HG03571 (cell line): ENCODE measurements at regions not wholly inside any gene's neighbourhood (a gene's known extent, or its start where the extent isn't known, plus 50 kb on each side); places are given as distances from the start of the nearest gene placed in this dataset.

Experiments
- ATAC-seq: cut with Tn5 transposase; IDR thresholded peaks from one replicate; pipeline ENCODE4 v1.9.1; 2021; ENCODE audit not compliant: unreplicated experiment

- ATAC-seq = no peak
These were observed 126.2 kb upstream of the ARID1B start for GRCh38 chr6:156650896-156651390.

GRCh38 chr6:156648616-156649015 lies 128.6 kb upstream of the ARID1B start:
- ATAC-seq = no peak

GRCh38 chr6:156647991-156648390 lies 129.2 kb upstream of the ARID1B start:
- no peak for ATAC-seq

GRCh38 chr6:156647140-156647784 lies 129.9 kb upstream of the ARID1B start:
- ATAC-seq = no peak

GRCh38 chr6:156646496-156646895 lies 130.7 kb upstream of the ARID1B start:
- no peak for ATAC-seq

- ATAC-seq = no peak
These were observed 132.1 kb upstream of the ARID1B start for GRCh38 chr6:156645097-156645496.

- no peak for ATAC-seq
These were observed 138.0 kb upstream of the ARID1B start for GRCh38 chr6:156639009-156639721.

GRCh38 chr6:156638581-156638980 lies 138.6 kb upstream of the ARID1B start:
- no peak for ATAC-seq

- no peak for ATAC-seq
These were observed 142.2 kb upstream of the ARID1B start for GRCh38 chr6:156634951-156635371.

- no peak for ATAC-seq
These were observed 143.1 kb upstream of the ARID1B start for GRCh38 chr6:156634048-156634447.

GRCh38 chr6:156633291-156633690 lies 143.9 kb upstream of the ARID1B start:
- no peak for ATAC-seq

GRCh38 chr6:156630613-156631302 lies 146.4 kb upstream of the ARID1B start:
- ATAC-seq = no peak

GRCh38 chr6:156628805-156629204 lies 148.4 kb upstream of the ARID1B start:
- no peak for ATAC-seq

GRCh38 chr6:156627524-156627923 lies 149.7 kb upstream of the ARID1B start:
- no peak for ATAC-seq

GRCh38 chr6:156622185-156622584 lies 155.0 kb upstream of the ARID1B start:
- ATAC-seq = no peak

GRCh38 chr6:156620331-156620730 lies 156.8 kb upstream of the ARID1B start:
- no peak for ATAC-seq

- no peak for ATAC-seq
These were observed 158.5 kb upstream of the ARID1B start for GRCh38 chr6:156618600-156619205.

GRCh38 chr6:156617941-156618340 lies 159.2 kb upstream of the ARID1B start:
- no peak for ATAC-seq

GRCh38 chr6:156617376-156617775 lies 159.8 kb upstream of the ARID1B start:
- ATAC-seq = no peak

GRCh38 chr6:156616495-156616894 lies 160.7 kb upstream of the ARID1B start:
- no peak for ATAC-seq

GRCh38 chr6:156613996-156614395 lies 163.2 kb upstream of the ARID1B start:
- no peak for ATAC-seq
